ENCODE measurements at regions not wholly inside any gene's neighbourhood (a gene's known extent, or its start where the extent isn't known, plus 50 kb on each side); places are given as distances from the start of the nearest gene placed in this dataset.

DNA sequence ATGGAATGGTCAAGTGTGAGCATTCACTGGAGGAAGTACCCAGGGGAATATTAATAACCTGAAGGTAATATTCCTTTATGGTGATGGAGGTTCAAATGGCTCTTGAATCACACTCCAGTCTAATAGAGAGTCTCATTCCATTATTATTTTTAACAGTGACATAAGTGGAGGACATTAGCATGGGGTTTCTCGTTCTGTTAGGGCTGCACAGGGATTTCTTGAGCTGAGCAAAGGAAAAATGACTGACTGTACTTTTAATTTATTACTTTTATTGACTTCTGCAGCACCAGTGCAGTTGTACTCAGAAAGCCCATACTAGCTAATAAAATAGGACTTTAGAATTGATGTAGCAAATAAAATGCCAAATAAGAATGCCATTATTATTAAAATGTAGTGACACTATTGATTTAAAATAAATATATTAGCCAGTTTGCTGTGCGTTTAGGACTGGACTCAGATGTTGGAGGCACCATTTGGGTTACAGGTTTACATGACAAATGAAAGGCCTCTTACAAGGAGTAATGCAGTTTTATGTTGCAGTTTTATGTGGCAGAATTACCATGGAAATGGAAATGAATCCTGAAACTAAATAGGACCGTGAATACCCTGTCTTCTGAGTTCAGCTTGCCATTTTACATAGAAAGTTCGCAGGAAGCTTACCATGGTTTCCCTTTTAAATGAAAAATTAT lies 705.1 kb upstream of the GRM7 start (continued):
- TF ChIP-seq NR0B1 (IDR thresholded peaks at IDR 0.05; ENCODE audit: partially characterized antibody) (no peak), POLR2H (tag; IDR thresholded peaks at IDR 0.05; ENCODE audit: low read depth) (no peak), BRF1 (IDR thresholded peaks at IDR 0.05; ENCODE audit: borderline replicate concordance, extremely low read depth, insufficient read length) (no peak), MGA (IDR thresholded peaks at IDR 0.05) (no peak), ETS1 (conservative IDR thresholded peaks at IDR 0.05; ENCODE audit: control insufficient read depth, low read depth, low read length) (no peak)
- TF ChIP-seq, protein P1, sequence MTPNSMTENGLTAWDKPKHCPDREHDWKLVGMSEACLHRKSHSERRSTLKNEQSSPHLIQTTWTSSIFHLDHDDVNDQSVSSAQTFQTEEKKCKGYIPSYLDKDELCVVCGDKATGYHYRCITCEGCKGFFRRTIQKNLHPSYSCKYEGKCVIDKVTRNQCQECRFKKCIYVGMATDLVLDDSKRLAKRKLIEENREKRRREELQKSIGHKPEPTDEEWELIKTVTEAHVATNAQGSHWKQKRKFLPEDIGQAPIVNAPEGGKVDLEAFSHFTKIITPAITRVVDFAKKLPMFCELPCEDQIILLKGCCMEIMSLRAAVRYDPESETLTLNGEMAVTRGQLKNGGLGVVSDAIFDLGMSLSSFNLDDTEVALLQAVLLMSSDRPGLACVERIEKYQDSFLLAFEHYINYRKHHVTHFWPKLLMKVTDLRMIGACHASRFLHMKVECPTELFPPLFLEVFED (CRISPR knock-in tag; conservative IDR thresholded peaks at IDR 0.05): no peak
